Ammon's horn (tissue), 1 donor: ENCODE measurements at regions not wholly inside any gene's neighbourhood (a gene's known extent, or its start where the extent isn't known, plus 50 kb on each side); places are given as distances from the start of the nearest gene placed in this dataset.
A peak's percentile ranks its signal among the peaks of the same experiment; 100 is the strongest.
"Not testable (repeated sequence)": the region's sequence is repeated elsewhere in the genome, so short reads cannot be mapped to it uniquely, and the experiment has no call there.

Experiments
- DNase-seq: peaks from one replicate; pipeline ENCODE4 v3.0.0-alpha.2; 2016; ENCODE audit warnings: low spot score

GRCh38 chr6:125431971-125432370 is 130.2 kb upstream of the HDDC2 start:
- DNase-seq, result no peak

- no peak for DNase-seq
Observed at GRCh38 chr6:125432963-125433362, 131.2 kb upstream of the HDDC2 start.

- no peak for DNase-seq
Observed at GRCh38 chr6:125434760-125435159, 133.0 kb upstream of the HDDC2 start.

- no peak for DNase-seq
Observed at GRCh38 chr6:125439512-125439911, 137.7 kb upstream of the HDDC2 start.

GRCh38 chr6:125444006-125444923 is 142.5 kb upstream of the HDDC2 start:
- peak; percentile 23 for DNase-seq

GRCh38 chr6:125445054-125445453 is 143.3 kb upstream of the HDDC2 start:
- no peak for DNase-seq

- no peak for DNase-seq
Observed at GRCh38 chr6:125446011-125446410, 144.2 kb upstream of the HDDC2 start.

- DNase-seq, result no peak
Observed at GRCh38 chr6:125451750-125452149, 150.0 kb upstream of the HDDC2 start.

- DNase-seq, result no peak
Observed at GRCh38 chr6:125453516-125453915, 151.7 kb upstream of the HDDC2 start.

- no peak for DNase-seq
Observed at GRCh38 chr6:125454351-125454750, 152.6 kb upstream of the HDDC2 start.

- not testable (repeated sequence) for DNase-seq
Observed at GRCh38 chr6:125458493-125458892, 156.7 kb upstream of the HDDC2 start.

- DNase-seq, result not testable (repeated sequence)
Observed at GRCh38 chr6:125465332-125465731, 163.6 kb upstream of the HDDC2 start.

- DNase-seq, result no peak
Observed at GRCh38 chr6:125469915-125470314, 168.1 kb upstream of the HDDC2 start.

- DNase-seq, result no peak
Observed at GRCh38 chr6:125471667-125472066, 169.9 kb upstream of the HDDC2 start.

- DNase-seq, result no peak
Observed at GRCh38 chr6:125474061-125474460, 172.3 kb upstream of the HDDC2 start.

GRCh38 chr6:125477156-125477555 is 175.4 kb upstream of the HDDC2 start:
- no peak for DNase-seq

- DNase-seq, result no peak
Observed at GRCh38 chr6:125477844-125478243, 176.1 kb upstream of the HDDC2 start.

- DNase-seq, result no peak
Observed at GRCh38 chr6:125480146-125480545, 178.4 kb upstream of the HDDC2 start.

- no peak for DNase-seq
Observed at GRCh38 chr6:125480571-125480970, 178.8 kb upstream of the HDDC2 start.

- no peak for DNase-seq
Observed at GRCh38 chr6:125481056-125481455, 179.3 kb upstream of the HDDC2 start.

- DNase-seq, result no peak
Observed at GRCh38 chr6:125485757-125486156, 184.0 kb upstream of the HDDC2 start.

- peak; percentile 7 for DNase-seq
Observed at GRCh38 chr6:125486881-125487280, 185.1 kb upstream of the HDDC2 start.

- DNase-seq, result no peak
Observed at GRCh38 chr6:125489579-125490285, 188.0 kb upstream of the HDDC2 start.
